Neural cell (in vitro differentiated cells): ENCODE measurements at regions not wholly inside any gene's neighbourhood (a gene's known extent, or its start where the extent isn't known, plus 50 kb on each side); places are given as distances from the start of the nearest gene placed in this dataset.

Experiments used
- H2AFZ ChIP-seq: fragments of 200-600, 300-800 bp; sonication (generic), shearing (Covaris generic); 2 replicates; pipeline ENCODE4 v1.6.0; 2014; ENCODE audit warnings: low read depth, mild to moderate bottlenecking, antibody characterized with exemption, low read length, moderate library complexity
- H3F3A ChIP-seq: fragments of 200-600 bp; shearing (Covaris generic); 2 replicates; pipeline ENCODE4 v1.6.1; 2016; ENCODE audit warnings: mild to moderate bottlenecking, moderate library complexity, mixed read lengths, antibody characterized with exemption, low read length; ENCODE audit not compliant: insufficient read depth, poor library complexity, severe bottlenecking
- H3K27ac ChIP-seq: fragments of 200-600, 300-800 bp; sonication (generic), shearing (Covaris generic); 2 replicates; pipeline ENCODE4 v1.5.1; 2014; ENCODE audit warnings: mild to moderate bottlenecking, low read length, moderate library complexity
- H3K27me3 ChIP-seq: fragments of 300-800, 200-600 bp; sonication (generic), shearing (Covaris generic); 2 replicates; pipeline ENCODE4 v1.6.0; 2014; ENCODE audit warnings: mild to moderate bottlenecking, low read depth, low read length, moderate library complexity; ENCODE audit not compliant: insufficient read depth
- H3K36me3 ChIP-seq: fragments of 300-800, 200-600 bp; sonication (generic), shearing (Covaris generic); 2 replicates; pipeline ENCODE4 v1.5.1; 2014; ENCODE audit warnings: mild to moderate bottlenecking, antibody characterized with exemption, low read length, moderate library complexity; ENCODE audit not compliant: insufficient read depth
- H3K4me2 ChIP-seq: fragments of 300-800, 200-600 bp; sonication (generic), shearing (Covaris generic); 2 replicates; pipeline ENCODE4 v1.6.0; 2014; ENCODE audit warnings: mild to moderate bottlenecking, low read length
- H3K4me3 ChIP-seq: fragments of 300-800, 200-600 bp; sonication (generic), shearing (Covaris generic); 2 replicates; pipeline ENCODE4 v1.5.1; 2014; ENCODE audit warnings: mild to moderate bottlenecking, low read length, moderate library complexity
- H3K79me2 ChIP-seq: fragments of 200-600 bp; shearing (Covaris generic); replicated peaks from 2 replicates; pipeline ENCODE4 v1.6.0; 2014; ENCODE audit warnings: mild to moderate bottlenecking, low read length, moderate library complexity; ENCODE audit not compliant: insufficient read depth
- H3K9ac ChIP-seq: fragments of 300-800, 200-600 bp; sonication (generic), shearing (Covaris generic); 2 replicates; pipeline ENCODE4 v1.6.1; 2016; ENCODE audit warnings: mild to moderate bottlenecking, low read length, mixed read lengths
- H3K9me2 ChIP-seq: fragments of 200-600 bp; shearing (Covaris generic); 2 replicates; pipeline ENCODE4 v1.6.1; 2016; ENCODE audit warnings: mild to moderate bottlenecking, low read length, mixed read lengths; ENCODE audit not compliant: insufficient read depth
- H3K9me3 ChIP-seq: fragments of 200-600, 300-800 bp; sonication (generic), shearing (Covaris generic); 2 replicates; pipeline ENCODE4 v1.6.1; 2016; ENCODE audit warnings: mild to moderate bottlenecking, mixed run types, low read length, moderate library complexity, mixed read lengths
- H4K20me1 ChIP-seq: fragments of 200-600 bp; shearing (Covaris generic); 2 replicates; pipeline ENCODE4 v1.6.1; 2016; ENCODE audit warnings: mild to moderate bottlenecking, mixed run types; ENCODE audit not compliant: insufficient read depth
- CTCF ChIP-seq: fragments of 450-650 bp; IDR thresholded peaks from 2 replicates; pipeline ENCODE4 v1.5.1; 2014; ENCODE audit warnings: antibody characterized with exemption, mild to moderate bottlenecking, moderate library complexity; ENCODE audit not compliant: poor library complexity, severe bottlenecking
- EP300 ChIP-seq: fragments of 450-650 bp; conservative IDR thresholded peaks from 2 replicates; pipeline ENCODE4 v1.6.1; 2014; ENCODE audit warnings: antibody characterized with exemption, mild to moderate bottlenecking, moderate library complexity; ENCODE audit not compliant: poor library complexity, severe bottlenecking
- EZH2 ChIP-seq: fragments of 200-600, 300-800 bp; shearing (Covaris generic), sonication (generic); IDR thresholded peaks from 2 replicates; pipeline ENCODE4 v1.6.1; 2014; ENCODE audit warnings: antibody characterized with exemption, low read length, borderline replicate concordance, mild to moderate bottlenecking; ENCODE audit not compliant: insufficient read depth, poor library complexity, severe bottlenecking
- MXI1 ChIP-seq: fragments of 450-650 bp; conservative IDR thresholded peaks from 2 replicates; pipeline ENCODE4 v1.6.1; 2014; ENCODE audit warnings: antibody characterized with exemption, mild to moderate bottlenecking; ENCODE audit not compliant: poor library complexity, severe bottlenecking
- POLR2AphosphoS5 ChIP-seq: IDR thresholded peaks from 2 replicates; pipeline ENCODE4 v1.6.1; 2012
- RAD21 ChIP-seq: fragments of 450-650 bp; conservative IDR thresholded peaks from 2 replicates; pipeline ENCODE4 v1.6.1; 2014; ENCODE audit warnings: antibody characterized with exemption, mild to moderate bottlenecking, moderate library complexity
- REST ChIP-seq: IDR thresholded peaks from 2 replicates; pipeline ENCODE4 v1.6.1; 2012; ENCODE audit warnings: borderline replicate concordance
- SMC3 ChIP-seq: fragments of 450-650 bp; conservative IDR thresholded peaks from 2 replicates; pipeline ENCODE4 v1.6.1; 2014; ENCODE audit warnings: antibody characterized with exemption, mild to moderate bottlenecking, moderate library complexity; ENCODE audit not compliant: poor library complexity
- TAF1 ChIP-seq: IDR thresholded peaks from 2 replicates; pipeline ENCODE4 v1.6.1; 2012; ENCODE audit warnings: low read depth

- TF ChIP-seq EZH2 (no peak), REST (no peak), EP300 (no peak), RAD21 (peak; percentile 90), MXI1 (no peak), CTCF (peak; percentile 78), TAF1 (no peak), POLR2AphosphoS5 (no peak), SMC3 (peak; percentile 94)
- Histone ChIP-seq H3K79me2 (no peaks in the 10 kb centered on the region), H3K9ac (no peak overlapping the region), H3K27ac (no peak overlapping the region), H3K4me2 (no peak overlapping the region), H4K20me1 (no peaks in the 10 kb centered on the region), H3K36me3 (no peaks in the 10 kb centered on the region), H2AFZ (no peak overlapping the region), H3K4me3 (no peak overlapping the region), H3K9me3 (no peaks in the 10 kb centered on the region), H3K9me2 (no peaks in the 10 kb centered on the region), H3F3A (no peaks in the 10 kb centered on the region), H3K27me3 (no peaks in the 10 kb centered on the region)
These were observed 77.4 kb downstream of the SEC61B start for GRCh38 chr9:99299211-99300102.

- no peak overlapping the region for H3K4me2 ChIP-seq
- H3K9me3 ChIP-seq, result no peaks in the 10 kb centered on the region
- no peaks in the 10 kb centered on the region for H3K27me3 ChIP-seq
- H3K9ac ChIP-seq, result no peak overlapping the region
- H3K9me2 ChIP-seq, result no peaks in the 10 kb centered on the region
- H2AFZ ChIP-seq, result no peak overlapping the region
- no peak overlapping the region for H3K4me3 ChIP-seq
- TF ChIP-seq SMC3 (no peak), REST (no peak), EZH2 (no peak), TAF1 (no peak), MXI1 (no peak), POLR2AphosphoS5 (no peak), EP300 (no peak), RAD21 (no peak), CTCF (no peak)
- no peaks in the 10 kb centered on the region for H3F3A ChIP-seq
- H3K36me3 ChIP-seq, result no peaks in the 10 kb centered on the region
- H3K79me2 ChIP-seq, result no peaks in the 10 kb centered on the region
- no peak overlapping the region for H3K27ac ChIP-seq
- H4K20me1 ChIP-seq, result no peaks in the 10 kb centered on the region
These were observed 78.0 kb downstream of the SEC61B start for GRCh38 chr9:99300103-99300439.
